ENCODE measurements at regions not wholly inside any gene's neighbourhood (a gene's known extent, or its start where the extent isn't known, plus 50 kb on each side); places are given as distances from the start of the nearest gene placed in this dataset.
A peak's percentile ranks its signal among the peaks of the same experiment; 100 is the strongest.
"Not testable (repeated sequence)": the region's sequence is repeated elsewhere in the genome, so short reads cannot be mapped to it uniquely, and the experiment has no call there.

GRCh38 chrX:155819966-155820491 is 61.1 kb upstream of the VAMP7 start:
- H3K4me3 ChIP-seq = no peak overlapping the region
- no peaks in the 10 kb centered on the region for H3K4me1 ChIP-seq (ENCODE audit: insufficient read depth)
- peak; percentile 27 to 64 (median 40) for DNase-seq
- H3K36me3 ChIP-seq = no peaks in the 10 kb centered on the region
- no peak overlapping the region for H3K27ac ChIP-seq
- 45 to 61% (median 52%) methylated on average over 3 of the region's 3 CpGs for WGBS, 3 donors
- no peaks in the 10 kb centered on the region for H3K27me3 ChIP-seq
- intact Hi-C loops (cut with DNase I) = no loop called here
- TF ChIP-seq EP300 (IDR thresholded peaks at IDR 0.05) = no peak
- TF ChIP-seq POLR2A (IDR thresholded peaks at IDR 0.05) = no peak
- TF ChIP-seq CTCF (IDR thresholded peaks at IDR 0.05) = no peak
- no peaks in the 10 kb centered on the region for H3K9me3 ChIP-seq

GRCh38 chrX:155819525-155819924 is 61.6 kb upstream of the VAMP7 start:
- intact Hi-C loops (cut with DNase I) = no loop called here
- no peak for DNase-seq
- Histone ChIP-seq H3K27ac (no peak overlapping the region), H3K4me1 (ENCODE audit: insufficient read depth) (no peaks in the 10 kb centered on the region), H3K4me3 (no peak overlapping the region), H3K27me3 (no peaks in the 10 kb centered on the region), H3K9me3 (no peaks in the 10 kb centered on the region), H3K36me3 (no peaks in the 10 kb centered on the region)
- TF ChIP-seq EP300 (IDR thresholded peaks at IDR 0.05) = no peak
- no peak for TF ChIP-seq CTCF (IDR thresholded peaks at IDR 0.05)

DNA sequence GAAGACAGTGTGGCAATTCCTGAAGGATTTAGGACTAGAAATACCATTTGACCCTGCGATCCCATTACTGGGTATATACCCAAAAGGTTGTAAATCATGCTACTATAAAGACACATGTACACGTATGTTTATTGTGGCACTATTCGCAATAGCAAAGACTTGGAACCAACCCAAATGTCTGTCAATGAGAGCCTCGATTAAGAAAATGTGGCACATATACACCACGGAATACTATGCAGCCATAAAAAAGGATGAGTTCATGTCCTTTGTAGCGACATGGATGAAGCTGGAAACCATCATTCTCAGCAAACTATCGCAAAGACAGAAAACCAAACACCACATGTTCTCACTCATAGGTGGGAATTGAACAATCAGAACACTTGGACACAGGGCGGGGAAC is 66.8 kb upstream of the VAMP7 start:
- H3K9me3 ChIP-seq; H3K36me3 ChIP-seq; H3K4me1 ChIP-seq (ENCODE audit: insufficient read depth); H3K4me3 ChIP-seq; intact Hi-C loops (cut with DNase I); H3K27me3 ChIP-seq; H3K27ac ChIP-seq; DNase-seq: not testable (repeated sequence)
- WGBS, 3 donors = 85 to 87% (median 86%) methylated on average over 8 of the region's 8 CpGs

DNA sequence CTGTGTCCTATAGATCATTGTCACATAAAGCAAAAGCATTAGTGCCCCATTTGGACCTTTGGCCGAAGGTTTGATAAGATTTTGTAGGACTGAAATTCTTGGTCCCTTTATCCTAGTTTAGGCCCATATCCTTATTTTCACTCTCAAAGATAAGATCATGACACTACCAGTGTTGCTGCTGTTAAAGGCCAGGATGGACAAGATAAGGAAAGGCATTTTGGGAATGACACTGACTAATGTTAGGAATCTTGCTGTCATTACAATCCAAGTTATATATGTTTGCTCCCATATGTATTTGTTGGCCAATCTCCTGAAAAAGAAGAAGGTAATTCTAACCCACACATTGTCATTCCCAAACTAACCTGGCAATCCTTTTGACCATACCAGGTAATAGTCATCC is 101.3 kb upstream of the VAMP7 start:
- no peaks in the 10 kb centered on the region for H3K27me3 ChIP-seq

More for the DNA sequence above, 101.3 kb upstream of the VAMP7 start:
- H3K36me3 ChIP-seq = no peaks in the 10 kb centered on the region
- intact Hi-C loops (cut with DNase I) = no loop called here
- no peak overlapping the region for H3K4me3 ChIP-seq
- no peak overlapping the region for H3K27ac ChIP-seq
- DNase-seq = no peak
- TF ChIP-seq EP300 (IDR thresholded peaks at IDR 0.05) (no peak), POLR2A (IDR thresholded peaks at IDR 0.05) (no peak), CTCF (IDR thresholded peaks at IDR 0.05) (no peak)
- 76 to 86% (median 86%) methylated on average over 1 of the region's 1 CpG for WGBS, 3 donors
- H3K4me1 ChIP-seq (ENCODE audit: insufficient read depth) = no peaks in the 10 kb centered on the region
- no peaks in the 10 kb centered on the region for H3K9me3 ChIP-seq

Data from ovary (tissue), 7 donors.